ENCODE measurements at regions not wholly inside any gene's neighbourhood (a gene's known extent, or its start where the extent isn't known, plus 50 kb on each side); places are given as distances from the start of the nearest gene placed in this dataset.
"Not testable (repeated sequence)": the region's sequence is repeated elsewhere in the genome, so short reads cannot be mapped to it uniquely, and the experiment has no call there.

GRCh38 chr3:154898443-154898842 lies 181.7 kb upstream of the MME start:
- no peak for DNase-seq

GRCh38 chr3:154893813-154894212 lies 186.3 kb upstream of the MME start:
- DNase-seq = no peak

- no peak for DNase-seq
Measured at GRCh38 chr3:154889227-154889634, 190.9 kb upstream of the MME start.

- no peak for DNase-seq
Measured at GRCh38 chr3:154887869-154888268, 192.2 kb upstream of the MME start.

- no peak for DNase-seq
Measured at GRCh38 chr3:154886437-154886836, 193.7 kb upstream of the MME start.

GRCh38 chr3:154885418-154885817 lies 194.7 kb upstream of the MME start:
- DNase-seq = no peak

GRCh38 chr3:154884952-154885351 lies 195.2 kb upstream of the MME start:
- DNase-seq = no peak

GRCh38 chr3:154875142-154875541 lies 205.0 kb upstream of the MME start:
- no peak for DNase-seq

GRCh38 chr3:154872696-154873095 lies 207.4 kb upstream of the MME start:
- DNase-seq = no peak

GRCh38 chr3:154872074-154872473 lies 208.0 kb upstream of the MME start:
- no peak for DNase-seq

- DNase-seq = no peak
Measured at GRCh38 chr3:154864947-154865346, 215.2 kb upstream of the MME start.

- no peak for DNase-seq
Measured at GRCh38 chr3:154862265-154862664, 217.9 kb upstream of the MME start.

GRCh38 chr3:154852998-154853397 lies 227.1 kb upstream of the MME start:
- not testable (repeated sequence) for DNase-seq

GRCh38 chr3:154852515-154852914 lies 227.6 kb upstream of the MME start:
- no peak for DNase-seq

- no peak for DNase-seq
Measured at GRCh38 chr3:154851644-154852043, 228.5 kb upstream of the MME start.

GRCh38 chr3:154850921-154851320 lies 229.2 kb upstream of the MME start:
- no peak for DNase-seq

- no peak for DNase-seq
Measured at GRCh38 chr3:154849408-154849807, 230.7 kb upstream of the MME start.

- DNase-seq = no peak
Measured at GRCh38 chr3:154844863-154845262, 235.3 kb upstream of the MME start.

- no peak for DNase-seq
Measured at GRCh38 chr3:154843647-154844046, 236.5 kb upstream of the MME start.

- no peak for DNase-seq
Measured at GRCh38 chr3:154842536-154842935, 237.6 kb upstream of the MME start.

- no peak for DNase-seq
Measured at GRCh38 chr3:154835639-154836038, 244.5 kb upstream of the MME start.

GRCh38 chr3:154834831-154835230 lies 245.3 kb upstream of the MME start:
- not testable (repeated sequence) for DNase-seq

GRCh38 chr3:154829929-154830328 lies 250.2 kb upstream of the MME start:
- DNase-seq = no peak

GRCh38 chr3:154819491-154819890 lies 260.6 kb upstream of the MME start:
- no peak for DNase-seq

- no peak for DNase-seq
Measured at GRCh38 chr3:154818676-154819255, 261.4 kb upstream of the MME start.

- not testable (repeated sequence) for DNase-seq
Measured at GRCh38 chr3:154810017-154810416, 270.1 kb upstream of the MME start.

All from activated CD4-positive, alpha-beta T cell treated with anti-CD3 and anti-CD28 coated beads, Interleukin-2, amount 50 U/mL, for 16 hours (primary cell).